Memory B cell (primary cell): ENCODE measurements at regions not wholly inside any gene's neighbourhood (a gene's known extent, or its start where the extent isn't known, plus 50 kb on each side); places are given as distances from the start of the nearest gene placed in this dataset.

ENCODE experiments used
- ATAC-seq: fragments of 150-1000 bp; cut with Tn5 transposase; 2 replicates; pipeline ENCODE4 v1.10.0; 2021; ENCODE audit warnings: low read depth, mild to moderate bottlenecking, moderate library complexity
- DNase-seq, 2 donors: peaks; one replicate each; pipeline ENCODE4 v3.0.0; 2022; ENCODE audit warnings: low spot score in 2 of 2
- H3K27ac Mint-ChIP-seq: one replicate; pipeline ENCODE4 v1.8.0; 2022; ENCODE audit warnings: mild to moderate bottlenecking, moderate library complexity, mixed read lengths
- H3K27me3 Mint-ChIP-seq: one replicate; pipeline ENCODE4 v1.8.0; 2022; ENCODE audit warnings: mixed read lengths
- H3K36me3 Mint-ChIP-seq: one replicate; pipeline ENCODE4 v1.8.0; 2022; ENCODE audit warnings: mild to moderate bottlenecking, mixed read lengths
- H3K4me1 Mint-ChIP-seq: one replicate; pipeline ENCODE4 v1.8.0; 2022; ENCODE audit warnings: mixed read lengths
- H3K4me3 Mint-ChIP-seq: one replicate; pipeline ENCODE4 v1.8.0; 2022; ENCODE audit warnings: mild to moderate bottlenecking, moderate library complexity, mixed read lengths
- H3K9me3 Mint-ChIP-seq: one replicate; pipeline ENCODE4 v1.8.0; 2022; ENCODE audit warnings: mixed read lengths

DNA sequence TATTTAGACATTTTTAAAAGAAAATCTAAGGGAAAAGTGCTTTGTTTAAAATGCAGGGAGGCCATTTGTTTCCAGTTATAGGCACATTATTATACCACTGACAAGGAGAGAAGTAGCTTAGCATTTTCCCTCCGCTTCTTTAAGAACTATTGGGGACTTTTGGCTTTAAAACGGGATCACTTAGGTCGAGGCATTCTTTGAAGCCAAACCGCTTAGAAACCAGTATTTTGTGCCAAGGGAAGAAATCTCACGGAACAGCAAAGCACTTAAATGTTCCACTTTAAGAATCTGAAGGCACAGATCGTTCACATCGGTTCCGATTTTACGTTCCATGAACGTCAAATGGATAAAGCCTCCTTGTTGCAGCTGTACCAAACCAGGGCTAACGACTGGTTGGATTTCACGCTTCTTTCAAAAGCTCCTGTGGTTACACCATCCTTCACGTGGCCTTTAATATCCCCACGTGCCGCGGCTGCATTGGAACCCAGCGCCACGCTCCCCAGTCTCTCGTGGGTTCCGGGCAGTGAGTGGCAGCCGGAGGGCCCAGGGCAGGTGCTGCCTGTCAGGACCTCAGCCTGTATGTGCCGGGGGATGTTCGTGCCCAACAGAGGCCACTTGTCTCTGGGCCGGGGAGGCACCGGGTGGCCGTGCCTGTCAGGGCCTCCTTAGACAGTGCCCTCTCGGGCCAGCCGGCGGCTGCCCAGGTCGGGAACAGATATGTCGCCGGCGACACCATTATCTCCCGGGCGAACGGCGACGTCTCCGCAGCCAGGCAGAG, 195.4 kb downstream of the KIF26A start:
- ATAC-seq (no peak), DNase-seq (no peak)
- Mint-ChIP-seq H3K4me3 (no peak overlapping the region), H3K4me1 (no peaks in the 10 kb centered on the region), H3K27ac (no peak overlapping the region), H3K36me3 (peaks cover 12% of the 10 kb centered on the region), H3K27me3 (peaks cover 1% of the 10 kb centered on the region), H3K9me3 (peaks cover 22% of the 10 kb centered on the region)

DNA sequence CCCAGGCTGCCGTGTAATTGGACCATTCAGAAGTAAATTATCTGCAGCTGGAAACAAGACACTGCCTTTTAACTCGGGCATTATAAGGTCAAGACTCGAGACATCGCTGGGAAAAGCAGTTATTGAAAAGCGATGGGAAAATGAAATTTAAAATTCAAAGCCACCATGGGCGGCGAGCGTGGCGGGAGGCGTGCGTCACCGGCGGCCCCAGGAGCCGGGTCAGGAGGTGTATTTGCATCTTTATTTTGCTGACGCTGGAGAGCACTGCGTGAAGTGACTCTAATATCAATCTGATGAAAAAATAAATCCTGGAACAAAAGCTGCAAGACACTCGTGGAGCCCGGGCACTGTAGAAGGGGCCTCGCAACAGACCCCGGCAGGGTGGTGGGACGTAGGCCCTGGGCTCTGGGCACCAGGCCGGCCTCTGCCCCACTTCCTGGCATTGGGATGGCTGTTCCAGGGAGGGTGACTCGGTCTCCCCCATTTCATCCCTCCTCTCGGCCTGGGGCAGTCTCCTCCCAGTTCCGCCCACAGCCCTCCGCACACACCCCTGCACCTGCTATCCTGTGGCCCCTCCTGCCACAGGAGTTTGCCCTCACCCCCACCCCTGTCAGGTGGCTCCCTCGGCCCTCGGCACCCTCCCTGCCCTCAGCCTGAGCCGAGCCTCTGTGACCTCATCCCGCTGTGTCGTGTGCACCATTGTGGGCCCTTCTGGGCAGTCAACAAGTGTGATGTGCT, 196.2 kb downstream of the KIF26A start:
- peaks cover 10% of the 10 kb centered on the region for H3K36me3 Mint-ChIP-seq
- H3K4me1 Mint-ChIP-seq = no peaks in the 10 kb centered on the region
- peaks cover 3% of the 10 kb centered on the region for H3K27me3 Mint-ChIP-seq
- DNase-seq (no peak), ATAC-seq (no peak)
- no peak overlapping the region for H3K27ac Mint-ChIP-seq
- peaks cover 22% of the 10 kb centered on the region for H3K9me3 Mint-ChIP-seq
- no peak overlapping the region for H3K4me3 Mint-ChIP-seq

DNA sequence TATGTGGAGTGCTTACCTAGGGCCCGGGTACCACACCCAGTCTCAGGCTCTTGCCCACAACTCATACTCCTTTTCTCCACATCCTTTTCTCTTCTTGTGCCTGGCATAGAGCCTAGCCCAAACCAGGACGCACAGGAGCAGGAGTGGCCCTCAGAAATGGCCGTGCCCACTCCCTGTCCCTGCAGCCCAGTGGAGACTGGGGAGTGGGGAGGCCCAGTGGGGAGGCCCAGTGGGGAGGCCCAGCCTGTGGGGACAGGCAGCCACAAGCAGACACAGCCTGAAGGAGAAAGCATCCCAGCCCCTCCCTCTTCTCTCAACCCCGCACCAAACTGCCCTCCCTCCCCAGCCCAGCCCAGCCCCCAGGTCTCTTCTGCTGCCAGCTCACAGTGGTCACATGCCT, 196.8 kb downstream of the KIF26A start:
- Mint-ChIP-seq H3K36me3 (peaks cover 10% of the 10 kb centered on the region), H3K27me3 (peaks cover 4% of the 10 kb centered on the region), H3K9me3 (peaks cover 20% of the 10 kb centered on the region), H3K4me1 (no peaks in the 10 kb centered on the region), H3K27ac (no peak overlapping the region), H3K4me3 (no peak overlapping the region)
- ATAC-seq = no peak
- DNase-seq = no peak

DNA sequence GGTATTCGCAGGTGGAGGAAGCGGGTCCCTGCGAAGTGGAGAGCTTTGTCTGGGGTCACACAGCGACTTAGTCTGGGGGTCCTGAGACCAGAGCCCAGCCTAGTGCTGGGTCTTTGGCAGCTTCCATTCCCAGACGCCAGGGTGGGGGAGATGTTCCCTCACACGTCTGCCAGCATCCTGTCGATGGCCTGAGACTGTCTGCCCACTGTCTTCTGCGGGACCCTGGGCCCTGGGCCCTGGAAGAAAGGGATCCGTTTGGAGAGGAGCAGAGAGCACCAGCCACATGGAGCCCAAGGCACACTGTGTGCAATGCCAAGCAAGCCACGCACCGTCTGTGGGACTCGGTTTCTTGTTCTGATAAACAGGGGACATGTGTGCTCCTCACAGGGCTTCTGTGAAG, 197.2 kb downstream of the KIF26A start:
- Mint-ChIP-seq H3K27ac (no peak overlapping the region), H3K9me3 (peaks cover 20% of the 10 kb centered on the region), H3K4me1 (no peaks in the 10 kb centered on the region), H3K27me3 (peaks cover 7% of the 10 kb centered on the region), H3K4me3 (no peak overlapping the region), H3K36me3 (peaks cover 10% of the 10 kb centered on the region)
- ATAC-seq (no peak), DNase-seq (no peak)

DNA sequence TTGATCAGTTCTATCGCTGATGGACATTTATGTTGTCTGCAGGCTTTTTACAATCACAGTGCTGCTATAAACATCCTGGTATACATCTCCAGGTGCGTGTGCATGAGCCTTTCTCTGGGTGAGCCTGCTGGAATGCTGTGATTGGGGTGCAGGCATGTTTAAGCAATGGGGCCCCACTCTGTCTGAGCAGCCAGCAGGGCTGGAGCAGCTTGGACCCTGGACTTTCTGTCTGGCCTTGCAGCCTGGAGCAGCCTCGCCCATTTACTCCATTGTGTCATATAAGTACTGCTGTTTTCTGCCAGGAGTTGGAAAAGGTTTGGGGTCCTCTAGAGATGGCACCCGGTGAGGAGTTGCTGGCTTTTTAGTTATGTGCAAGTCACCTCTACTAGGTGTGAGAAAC, 199.0 kb downstream of the KIF26A start:
- H3K9me3 Mint-ChIP-seq = peaks cover 21% of the 10 kb centered on the region
- ATAC-seq = no peak
- no peak overlapping the region for H3K27ac Mint-ChIP-seq
- H3K27me3 Mint-ChIP-seq = peaks cover 11% of the 10 kb centered on the region
- H3K4me3 Mint-ChIP-seq = no peak overlapping the region
- peaks cover 2% of the 10 kb centered on the region for H3K4me1 Mint-ChIP-seq
- peaks cover 11% of the 10 kb centered on the region for H3K36me3 Mint-ChIP-seq
- DNase-seq = no peak

DNA sequence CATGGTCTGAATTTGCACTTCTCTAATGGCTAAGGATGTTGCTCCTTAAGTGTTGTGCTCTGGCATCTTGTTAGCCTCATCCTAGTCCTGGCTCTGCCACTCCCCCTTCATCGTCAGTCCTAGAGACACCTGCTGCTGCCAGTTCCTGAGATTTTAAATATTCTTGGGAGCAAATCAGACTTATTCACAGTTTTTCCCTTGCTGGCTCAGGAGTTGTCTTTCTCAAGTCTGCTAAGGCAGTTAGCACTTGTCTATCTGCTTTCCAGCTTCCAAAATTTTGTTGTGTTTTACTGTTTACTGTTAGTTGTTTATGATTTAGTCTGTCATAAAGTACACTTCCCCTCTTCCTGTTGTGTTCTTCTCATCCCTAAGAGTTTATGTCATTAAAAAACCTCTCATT, 201.0 kb downstream of the KIF26A start:
- Mint-ChIP-seq H3K27ac (no peak overlapping the region), H3K9me3 (peaks cover 21% of the 10 kb centered on the region), H3K4me1 (peaks cover 2% of the 10 kb centered on the region), H3K27me3 (peaks cover 11% of the 10 kb centered on the region), H3K36me3 (peaks cover 11% of the 10 kb centered on the region), H3K4me3 (no peak overlapping the region)
- DNase-seq (no peak), ATAC-seq (no peak)

DNA sequence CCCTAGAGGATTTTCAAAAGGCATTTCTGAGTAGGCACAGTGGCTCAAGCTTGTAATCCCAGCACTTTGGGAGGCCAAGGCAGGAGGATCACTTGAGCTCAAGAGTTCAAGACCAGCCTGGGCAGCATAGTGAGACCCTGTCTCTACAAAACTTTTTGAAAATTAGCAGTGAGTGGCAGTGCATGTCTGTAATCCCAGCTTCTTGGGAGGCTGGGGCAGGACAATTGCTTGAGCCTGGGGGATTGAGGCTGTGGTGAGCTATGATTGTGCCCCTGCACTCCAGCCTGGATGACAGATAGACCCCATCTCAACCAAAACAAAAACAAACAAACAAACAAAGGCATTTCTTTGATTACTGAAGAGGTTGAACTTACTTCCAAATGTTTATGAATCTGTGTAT, 201.4 kb downstream of the KIF26A start:
- DNase-seq (no peak), ATAC-seq (no peak)
- Mint-ChIP-seq H3K27ac (no peak overlapping the region), H3K4me3 (no peak overlapping the region), H3K4me1 (peaks cover 4% of the 10 kb centered on the region), H3K9me3 (peaks cover 21% of the 10 kb centered on the region), H3K27me3 (peaks cover 15% of the 10 kb centered on the region), H3K36me3 (peaks cover 11% of the 10 kb centered on the region)

DNA sequence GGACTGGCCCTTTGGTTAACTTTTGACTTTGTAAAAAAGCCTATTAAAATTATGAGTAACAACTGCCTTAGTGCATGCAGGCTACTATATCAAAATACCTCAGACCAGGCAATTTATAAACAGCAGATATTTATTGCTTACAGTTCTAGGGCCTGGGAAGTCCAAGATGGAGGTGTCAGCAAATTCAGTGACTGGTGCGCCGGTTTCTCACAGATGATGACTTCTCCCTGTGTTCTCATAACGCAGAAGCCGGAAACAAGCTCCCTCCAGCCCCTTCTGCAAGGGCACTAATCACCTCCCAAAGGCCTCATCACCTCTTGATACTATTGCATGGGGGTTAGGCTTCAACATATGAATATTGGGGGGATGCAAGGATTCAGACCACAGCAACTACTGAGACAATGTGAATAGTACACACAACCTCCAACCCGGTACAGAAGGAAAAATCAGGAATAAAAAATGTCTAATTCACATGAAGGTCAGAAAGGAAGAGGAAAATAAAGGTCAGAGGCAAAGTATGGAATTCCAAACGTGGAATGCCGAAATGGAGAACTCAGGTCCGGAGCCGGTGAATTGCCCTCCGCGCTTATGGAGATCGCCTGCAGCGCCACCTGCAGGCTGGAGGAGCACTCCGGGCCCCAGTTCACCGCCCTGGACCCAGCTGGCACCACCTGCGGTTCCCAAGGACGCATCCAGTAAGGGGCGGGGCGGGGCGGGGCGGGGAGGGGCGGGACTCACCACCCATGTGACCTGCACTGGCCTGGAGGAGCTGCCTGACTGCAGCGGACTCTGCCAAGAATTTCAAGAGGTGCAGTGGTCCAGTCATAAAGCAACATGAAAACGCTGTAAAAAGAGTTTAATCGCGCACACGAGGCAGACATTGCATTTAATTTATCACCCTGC, 203.4 kb downstream of the KIF26A start:
- ATAC-seq (no peak), DNase-seq (no peak)
- H3K27ac Mint-ChIP-seq = no peak overlapping the region
- peaks cover 4% of the 10 kb centered on the region for H3K4me1 Mint-ChIP-seq
- peaks cover 27% of the 10 kb centered on the region for H3K27me3 Mint-ChIP-seq
- H3K36me3 Mint-ChIP-seq = peaks cover 11% of the 10 kb centered on the region
- H3K4me3 Mint-ChIP-seq = no peak overlapping the region
- peaks cover 21% of the 10 kb centered on the region for H3K9me3 Mint-ChIP-seq

DNA sequence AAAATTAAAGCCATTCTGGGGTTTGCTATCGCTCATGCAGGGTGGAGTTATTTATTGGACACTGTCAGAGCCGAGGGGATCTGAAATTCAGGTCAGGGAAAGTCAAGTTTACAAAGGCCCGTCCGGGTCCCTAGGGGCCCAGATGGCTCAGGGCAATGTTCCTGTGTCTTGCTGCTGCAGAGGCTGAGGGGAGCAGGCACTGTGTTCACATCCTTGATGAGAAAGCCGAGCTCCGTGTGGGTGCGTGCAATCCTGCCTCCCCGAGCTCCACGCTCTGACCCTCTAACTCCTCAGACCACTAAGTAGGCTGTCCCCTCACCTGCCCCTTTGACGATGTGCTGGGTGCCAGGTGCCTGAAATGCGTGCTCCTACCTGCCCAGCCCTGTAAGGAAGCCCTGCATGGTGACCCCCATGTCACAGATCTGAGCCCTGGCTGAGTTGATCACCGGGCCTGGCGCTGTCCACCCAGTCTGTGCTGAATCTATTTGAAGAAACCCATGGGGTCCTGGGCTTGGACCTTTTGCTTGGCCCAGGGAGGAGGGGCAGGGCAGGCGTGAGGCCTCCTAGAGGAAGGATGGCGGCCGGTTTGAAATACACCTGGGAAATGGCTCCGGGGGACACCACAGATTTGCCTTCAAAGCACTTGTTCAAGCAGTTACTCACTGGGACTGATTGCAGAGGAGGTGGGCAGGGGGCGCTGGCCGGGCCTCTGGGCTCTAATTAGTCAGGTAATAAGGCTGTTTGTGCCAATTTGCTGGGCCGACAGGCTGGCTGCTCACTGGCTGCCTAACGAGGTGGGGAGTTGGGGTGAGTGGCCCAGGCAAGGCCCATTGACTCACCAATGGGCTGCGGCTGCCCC, 204.3 kb downstream of the KIF26A start:
- H3K4me3 Mint-ChIP-seq = no peak overlapping the region
- peaks cover 11% of the 10 kb centered on the region for H3K36me3 Mint-ChIP-seq
- no peak for ATAC-seq
- H3K27ac Mint-ChIP-seq = no peak overlapping the region
- H3K9me3 Mint-ChIP-seq = peaks cover 21% of the 10 kb centered on the region
- H3K4me1 Mint-ChIP-seq = peaks cover 4% of the 10 kb centered on the region
- H3K27me3 Mint-ChIP-seq = peaks cover 27% of the 10 kb centered on the region
- DNase-seq = no peak

DNA sequence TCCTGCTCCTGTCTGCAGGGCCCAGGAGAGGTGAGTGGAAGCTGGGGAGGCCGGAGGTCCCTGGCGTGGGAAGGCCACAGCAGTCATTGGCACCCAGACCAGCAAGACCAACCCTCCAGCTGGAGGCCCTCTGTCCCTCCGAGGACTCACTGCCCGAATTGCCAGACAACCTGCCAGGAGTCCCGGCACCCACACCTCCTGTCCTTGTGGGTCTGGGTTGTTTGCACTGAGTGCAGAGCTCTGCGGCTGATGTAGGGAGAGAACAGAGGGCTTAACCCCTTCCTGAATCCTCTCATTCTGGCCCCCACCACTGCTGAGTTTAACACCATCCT, 204.9 kb downstream of the KIF26A start:
- no peak overlapping the region for H3K27ac Mint-ChIP-seq
- DNase-seq (no peak), ATAC-seq (no peak)
- H3K27me3 Mint-ChIP-seq = peaks cover 27% of the 10 kb centered on the region
- H3K4me1 Mint-ChIP-seq = peaks cover 4% of the 10 kb centered on the region
- H3K36me3 Mint-ChIP-seq = peaks cover 8% of the 10 kb centered on the region
- no peak overlapping the region for H3K4me3 Mint-ChIP-seq
- peaks cover 16% of the 10 kb centered on the region for H3K9me3 Mint-ChIP-seq

DNA sequence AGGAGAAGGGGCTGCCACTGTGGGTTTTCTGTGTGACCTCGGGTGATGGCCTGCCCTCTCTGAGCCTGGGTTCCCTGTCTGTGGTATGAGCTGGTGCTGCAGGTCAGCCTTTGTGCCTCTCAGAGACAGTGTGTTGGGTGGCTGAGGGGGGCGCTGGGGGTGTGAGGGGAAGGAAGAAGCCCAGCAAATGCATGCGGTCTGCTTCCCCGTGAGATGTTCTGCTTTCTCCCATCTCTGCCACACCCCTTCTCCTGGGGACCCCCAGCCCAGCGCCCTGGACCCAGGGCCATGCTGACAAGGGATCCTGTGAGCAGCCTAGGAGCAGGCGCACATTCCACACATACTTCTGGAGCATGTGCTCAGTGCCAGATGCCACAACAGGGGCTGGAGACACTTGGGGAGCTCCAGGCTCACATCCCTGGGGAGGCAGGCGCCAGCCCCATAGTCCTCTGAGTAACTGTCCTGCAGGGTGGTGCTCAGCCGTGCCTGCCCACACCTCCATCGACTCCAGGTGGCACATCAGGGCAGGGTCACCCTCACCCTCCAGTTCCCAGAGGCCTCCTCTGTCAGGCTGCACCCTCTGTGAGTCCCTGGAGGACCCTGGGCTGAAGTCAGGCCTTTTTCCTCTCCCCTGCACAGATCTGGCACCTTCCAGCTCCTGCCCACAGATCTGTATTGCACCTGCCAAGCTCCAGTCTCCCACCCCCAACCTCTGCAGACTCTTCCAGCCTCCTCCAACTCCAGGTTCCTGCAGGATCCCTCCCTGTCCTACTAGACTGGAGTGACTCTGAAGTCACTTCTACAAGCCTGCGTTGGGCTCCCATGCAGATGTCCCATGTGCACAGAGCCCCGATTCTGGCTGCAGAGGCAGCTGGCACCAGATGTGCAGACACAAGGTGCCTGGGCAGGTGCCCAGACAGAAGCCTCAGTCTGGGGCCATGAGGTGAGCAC, 205.6 kb downstream of the KIF26A start:
- Mint-ChIP-seq H3K36me3 (peaks cover 2% of the 10 kb centered on the region), H3K9me3 (peaks cover 12% of the 10 kb centered on the region), H3K4me3 (no peak overlapping the region), H3K27ac (no peak overlapping the region), H3K27me3 (peaks cover 25% of the 10 kb centered on the region), H3K4me1 (peaks cover 4% of the 10 kb centered on the region)
- DNase-seq (no peak), ATAC-seq (no peak)

DNA sequence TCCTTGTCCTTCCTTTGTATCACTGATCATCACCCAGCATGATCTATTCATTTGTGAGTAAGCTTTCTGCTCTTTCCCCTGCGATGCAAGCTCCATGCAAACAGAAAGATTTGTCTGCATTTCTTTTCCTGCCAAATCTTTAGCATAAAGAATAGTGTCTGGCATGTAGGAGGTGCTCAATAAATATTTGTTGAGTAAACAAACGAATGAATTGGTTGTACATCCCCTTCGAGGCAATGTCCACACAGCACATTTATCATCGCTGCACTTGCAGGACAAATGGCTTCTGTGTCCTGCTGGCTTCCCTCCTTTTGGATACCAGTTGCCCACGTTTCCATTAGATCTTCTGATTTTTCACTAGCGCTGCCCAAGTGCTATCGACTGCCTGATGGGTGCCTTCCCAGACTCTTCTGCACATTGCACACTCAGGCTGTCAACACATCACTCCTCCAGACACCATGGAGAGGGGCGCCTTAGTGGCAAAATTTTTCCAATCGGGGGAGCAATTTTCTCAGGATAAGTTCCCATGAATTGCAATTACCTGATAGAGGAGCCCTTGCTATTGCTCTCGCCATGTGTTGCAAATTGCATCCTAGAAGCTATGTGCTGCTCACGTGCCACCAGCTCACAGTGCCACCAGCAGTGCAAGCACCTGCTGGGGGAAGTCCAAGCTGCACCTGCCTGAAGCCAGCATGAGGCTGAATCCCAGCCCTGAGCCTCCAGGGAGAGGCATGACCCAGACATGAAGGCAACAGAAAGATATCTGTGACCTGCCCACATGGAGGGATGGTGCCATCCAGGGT, 206.6 kb downstream of the KIF26A start:
- H3K9me3 Mint-ChIP-seq = peaks cover 7% of the 10 kb centered on the region
- no peak overlapping the region for H3K27ac Mint-ChIP-seq
- H3K4me3 Mint-ChIP-seq = no peak overlapping the region
- DNase-seq = no peak
- peaks cover 23% of the 10 kb centered on the region for H3K27me3 Mint-ChIP-seq
- peaks cover 2% of the 10 kb centered on the region for H3K36me3 Mint-ChIP-seq
- ATAC-seq = no peak
- peaks cover 4% of the 10 kb centered on the region for H3K4me1 Mint-ChIP-seq
